ENCODE measurements at regions not wholly inside any gene's neighbourhood (a gene's known extent, or its start where the extent isn't known, plus 50 kb on each side); places are given as distances from the start of the nearest gene placed in this dataset.

GRCh38 chr6:51456282-51456681, 631.1 kb downstream of the PKHD1 start:
- H3K36me3 ChIP-seq (ENCODE audit: control insufficient read depth, insufficient read depth, low read length) = no peaks in the 10 kb centered on the region
- no peaks in the 10 kb centered on the region for H3K9me3 ChIP-seq (replicated peaks; ENCODE audit: control insufficient read depth, low read depth, low read length)
- DNase-seq = no peak
- no peak overlapping the region for H3K4me3 ChIP-seq (ENCODE audit: low read length)
- H3K4me1 ChIP-seq (ENCODE audit: control insufficient read depth, insufficient read depth, low read length) = no peaks in the 10 kb centered on the region
- H3K27me3 ChIP-seq (ENCODE audit: control insufficient read depth, insufficient read depth, low read length) = no peaks in the 10 kb centered on the region
- no peak overlapping the region for H3K27ac ChIP-seq (ENCODE audit: low read length)

GRCh38 chr6:51459958-51460357, 627.5 kb downstream of the PKHD1 start:
- no peaks in the 10 kb centered on the region for H3K36me3 ChIP-seq (ENCODE audit: control insufficient read depth, insufficient read depth, low read length)
- WGBS (ENCODE audit: insufficient coverage) = no CpG with 5 or more reads among the region's 2 CpGs

GRCh38 chr6:51462896-51463295, 624.5 kb downstream of the PKHD1 start:
- H3K27me3 ChIP-seq (ENCODE audit: control insufficient read depth, insufficient read depth, low read length) = no peaks in the 10 kb centered on the region
- no peaks in the 10 kb centered on the region for H3K36me3 ChIP-seq (ENCODE audit: control insufficient read depth, insufficient read depth, low read length)
- no peaks in the 10 kb centered on the region for H3K9me3 ChIP-seq (replicated peaks; ENCODE audit: control insufficient read depth, low read depth, low read length)
- H3K4me3 ChIP-seq (ENCODE audit: low read length) = no peak overlapping the region
- no peak overlapping the region for H3K27ac ChIP-seq (ENCODE audit: low read length)
- no peak for DNase-seq
- H3K4me1 ChIP-seq (ENCODE audit: control insufficient read depth, insufficient read depth, low read length) = no peaks in the 10 kb centered on the region

More at GRCh38 chr6:51459958-51460357, 627.5 kb downstream of the PKHD1 start:
- Histone ChIP-seq H3K9me3 (replicated peaks; ENCODE audit: control insufficient read depth, low read depth, low read length) (no peaks in the 10 kb centered on the region), H3K27ac (ENCODE audit: low read length) (no peak overlapping the region), H3K27me3 (ENCODE audit: control insufficient read depth, insufficient read depth, low read length) (no peaks in the 10 kb centered on the region), H3K4me3 (ENCODE audit: low read length) (no peak overlapping the region), H3K4me1 (ENCODE audit: control insufficient read depth, insufficient read depth, low read length) (no peaks in the 10 kb centered on the region)
- DNase-seq = no peak

GRCh38 chr6:51463321-51463720, 624.1 kb downstream of the PKHD1 start:
- Histone ChIP-seq H3K9me3 (replicated peaks; ENCODE audit: control insufficient read depth, low read depth, low read length) (no peaks in the 10 kb centered on the region), H3K4me1 (ENCODE audit: control insufficient read depth, insufficient read depth, low read length) (no peaks in the 10 kb centered on the region), H3K4me3 (ENCODE audit: low read length) (no peak overlapping the region), H3K27me3 (ENCODE audit: control insufficient read depth, insufficient read depth, low read length) (no peaks in the 10 kb centered on the region), H3K36me3 (ENCODE audit: control insufficient read depth, insufficient read depth, low read length) (no peaks in the 10 kb centered on the region), H3K27ac (ENCODE audit: low read length) (no peak overlapping the region)
- DNase-seq = no peak
- no CpG with 5 or more reads among the region's 2 CpGs for WGBS (ENCODE audit: insufficient coverage)

- H3K4me3 ChIP-seq (ENCODE audit: low read length) = no peak overlapping the region
- H3K36me3 ChIP-seq (ENCODE audit: control insufficient read depth, insufficient read depth, low read length) = no peaks in the 10 kb centered on the region
- H3K27me3 ChIP-seq (ENCODE audit: control insufficient read depth, insufficient read depth, low read length) = no peaks in the 10 kb centered on the region
- H3K27ac ChIP-seq (ENCODE audit: low read length) = no peak overlapping the region
- no peaks in the 10 kb centered on the region for H3K9me3 ChIP-seq (replicated peaks; ENCODE audit: control insufficient read depth, low read depth, low read length)
- H3K4me1 ChIP-seq (ENCODE audit: control insufficient read depth, insufficient read depth, low read length) = no peaks in the 10 kb centered on the region
- DNase-seq = no peak
- WGBS (ENCODE audit: insufficient coverage) = no CpG with 5 or more reads among the region's 1 CpG
Measured at GRCh38 chr6:51464956-51465355, 622.5 kb downstream of the PKHD1 start.

GRCh38 chr6:51466427-51466826, 621.0 kb downstream of the PKHD1 start:
- Histone ChIP-seq H3K4me1 (ENCODE audit: control insufficient read depth, insufficient read depth, low read length) (no peaks in the 10 kb centered on the region), H3K4me3 (ENCODE audit: low read length) (no peak overlapping the region), H3K27me3 (ENCODE audit: control insufficient read depth, insufficient read depth, low read length) (no peaks in the 10 kb centered on the region), H3K27ac (ENCODE audit: low read length) (no peak overlapping the region), H3K9me3 (replicated peaks; ENCODE audit: control insufficient read depth, low read depth, low read length) (no peaks in the 10 kb centered on the region), H3K36me3 (ENCODE audit: control insufficient read depth, insufficient read depth, low read length) (no peaks in the 10 kb centered on the region)
- peak; percentile 5 for DNase-seq
- WGBS (ENCODE audit: insufficient coverage) = 51% methylated on average over 8 of the region's 9 CpGs

- Histone ChIP-seq H3K4me1 (ENCODE audit: control insufficient read depth, insufficient read depth, low read length) (no peaks in the 10 kb centered on the region), H3K9me3 (replicated peaks; ENCODE audit: control insufficient read depth, low read depth, low read length) (no peaks in the 10 kb centered on the region), H3K27me3 (ENCODE audit: control insufficient read depth, insufficient read depth, low read length) (no peaks in the 10 kb centered on the region), H3K36me3 (ENCODE audit: control insufficient read depth, insufficient read depth, low read length) (no peaks in the 10 kb centered on the region), H3K27ac (ENCODE audit: low read length) (no peak overlapping the region), H3K4me3 (ENCODE audit: low read length) (no peak overlapping the region)
- WGBS (ENCODE audit: insufficient coverage) = no CpG with 5 or more reads among the region's 6 CpGs
- peak; percentile 10 for DNase-seq
Measured at GRCh38 chr6:51467231-51467952, 620.0 kb downstream of the PKHD1 start.

GRCh38 chr6:51468704-51469103, 618.7 kb downstream of the PKHD1 start:
- no peaks in the 10 kb centered on the region for H3K36me3 ChIP-seq (ENCODE audit: control insufficient read depth, insufficient read depth, low read length)
- no peak overlapping the region for H3K27ac ChIP-seq (ENCODE audit: low read length)
- no peaks in the 10 kb centered on the region for H3K9me3 ChIP-seq (replicated peaks; ENCODE audit: control insufficient read depth, low read depth, low read length)
- no peak overlapping the region for H3K4me3 ChIP-seq (ENCODE audit: low read length)
- no peaks in the 10 kb centered on the region for H3K27me3 ChIP-seq (ENCODE audit: control insufficient read depth, insufficient read depth, low read length)
- WGBS (ENCODE audit: insufficient coverage) = 100% methylated on average over 1 of the region's 3 CpGs
- DNase-seq = no peak
- no peaks in the 10 kb centered on the region for H3K4me1 ChIP-seq (ENCODE audit: control insufficient read depth, insufficient read depth, low read length)

GRCh38 chr6:51472745-51473487, 614.5 kb downstream of the PKHD1 start:
- Histone ChIP-seq H3K4me3 (ENCODE audit: low read length) (no peak overlapping the region), H3K9me3 (replicated peaks; ENCODE audit: control insufficient read depth, low read depth, low read length) (no peaks in the 10 kb centered on the region), H3K36me3 (ENCODE audit: control insufficient read depth, insufficient read depth, low read length) (no peaks in the 10 kb centered on the region), H3K4me1 (ENCODE audit: control insufficient read depth, insufficient read depth, low read length) (no peaks in the 10 kb centered on the region), H3K27ac (ENCODE audit: low read length) (no peak overlapping the region), H3K27me3 (ENCODE audit: control insufficient read depth, insufficient read depth, low read length) (no peaks in the 10 kb centered on the region)
- 100% methylated on average over 1 of the region's 5 CpGs for WGBS (ENCODE audit: insufficient coverage)
- DNase-seq = no peak

- Histone ChIP-seq H3K9me3 (replicated peaks; ENCODE audit: control insufficient read depth, low read depth, low read length) (no peaks in the 10 kb centered on the region), H3K27me3 (ENCODE audit: control insufficient read depth, insufficient read depth, low read length) (no peaks in the 10 kb centered on the region), H3K4me1 (ENCODE audit: control insufficient read depth, insufficient read depth, low read length) (no peaks in the 10 kb centered on the region), H3K36me3 (ENCODE audit: control insufficient read depth, insufficient read depth, low read length) (no peaks in the 10 kb centered on the region), H3K27ac (ENCODE audit: low read length) (no peak overlapping the region), H3K4me3 (ENCODE audit: low read length) (no peak overlapping the region)
- DNase-seq = peak; percentile 29
- 60% methylated on average over 1 of the region's 9 CpGs for WGBS (ENCODE audit: insufficient coverage)
Measured at GRCh38 chr6:51474022-51474975, 613.1 kb downstream of the PKHD1 start.
